Activated naive CD4-positive, alpha-beta T cell treated with anti-CD3 and anti-CD28 coated beads, Interleukin-2, amount 50 U/mL, for 24 hours (primary cell): ENCODE measurements at regions not wholly inside any gene's neighbourhood (a gene's known extent, or its start where the extent isn't known, plus 50 kb on each side); places are given as distances from the start of the nearest gene placed in this dataset.

ENCODE experiments used
- H3K27ac Mint-ChIP-seq: one replicate; pipeline ENCODE4 v1.8.0; 2021; ENCODE audit warnings: mild to moderate bottlenecking, mixed read lengths
- H3K27me3 Mint-ChIP-seq: one replicate; pipeline ENCODE4 v1.8.0; 2021; ENCODE audit warnings: mixed read lengths
- H3K36me3 Mint-ChIP-seq: one replicate; pipeline ENCODE4 v1.8.0; 2021; ENCODE audit warnings: mixed read lengths
- H3K4me1 Mint-ChIP-seq: one replicate; pipeline ENCODE4 v1.8.0; 2021; ENCODE audit warnings: mixed read lengths
- H3K4me3 Mint-ChIP-seq: one replicate; pipeline ENCODE4 v1.8.0; 2021; ENCODE audit warnings: mild to moderate bottlenecking, mixed read lengths
- H3K9me3 Mint-ChIP-seq: one replicate; pipeline ENCODE4 v1.8.0; 2021; ENCODE audit warnings: mixed read lengths

GRCh38 chr7:94089806-94090205 lies 85.7 kb upstream of the BET1 start:
- no peak overlapping the region for H3K4me3 Mint-ChIP-seq
- H3K4me1 Mint-ChIP-seq: peaks cover 14% of the 10 kb centered on the region
- no peak overlapping the region for H3K27ac Mint-ChIP-seq
- H3K36me3 Mint-ChIP-seq: no peaks in the 10 kb centered on the region
- H3K9me3 Mint-ChIP-seq: no peaks in the 10 kb centered on the region
- H3K27me3 Mint-ChIP-seq: peaks cover 13% of the 10 kb centered on the region

GRCh38 chr7:94092980-94093379 lies 88.8 kb upstream of the BET1 start:
- Mint-ChIP-seq H3K4me1 (peaks cover 9% of the 10 kb centered on the region), H3K27ac (no peak overlapping the region)

GRCh38 chr7:94094298-94094697 lies 90.1 kb upstream of the BET1 start:
- H3K9me3 Mint-ChIP-seq: no peaks in the 10 kb centered on the region
- H3K27ac Mint-ChIP-seq: no peak overlapping the region
- peaks cover 15% of the 10 kb centered on the region for H3K27me3 Mint-ChIP-seq
- H3K4me1 Mint-ChIP-seq: no peaks in the 10 kb centered on the region
- no peaks in the 10 kb centered on the region for H3K36me3 Mint-ChIP-seq
- H3K4me3 Mint-ChIP-seq: no peak overlapping the region

More at GRCh38 chr7:94092980-94093379, 88.8 kb upstream of the BET1 start:
- Mint-ChIP-seq H3K4me3 (no peak overlapping the region), H3K9me3 (no peaks in the 10 kb centered on the region), H3K27me3 (peaks cover 15% of the 10 kb centered on the region), H3K36me3 (no peaks in the 10 kb centered on the region)

GRCh38 chr7:94095316-94096009 lies 91.3 kb upstream of the BET1 start:
- Mint-ChIP-seq H3K27me3 (peaks cover 14% of the 10 kb centered on the region), H3K4me3 (no peak overlapping the region), H3K4me1 (no peaks in the 10 kb centered on the region), H3K27ac (no peak overlapping the region), H3K36me3 (no peaks in the 10 kb centered on the region), H3K9me3 (no peaks in the 10 kb centered on the region)

- no peak overlapping the region for H3K27ac Mint-ChIP-seq
- no peak overlapping the region for H3K4me3 Mint-ChIP-seq
- no peaks in the 10 kb centered on the region for H3K36me3 Mint-ChIP-seq
- H3K9me3 Mint-ChIP-seq: no peaks in the 10 kb centered on the region
- H3K27me3 Mint-ChIP-seq: peaks cover 4% of the 10 kb centered on the region
- no peaks in the 10 kb centered on the region for H3K4me1 Mint-ChIP-seq
Measured at GRCh38 chr7:94099679-94100078, 95.5 kb upstream of the BET1 start.

- Mint-ChIP-seq H3K9me3 (no peaks in the 10 kb centered on the region), H3K27ac (no peak overlapping the region), H3K36me3 (no peaks in the 10 kb centered on the region), H3K4me1 (no peaks in the 10 kb centered on the region), H3K27me3 (peaks cover 1% of the 10 kb centered on the region), H3K4me3 (no peak overlapping the region)
Measured at GRCh38 chr7:94100723-94101345, 96.7 kb upstream of the BET1 start.

- H3K4me3 Mint-ChIP-seq: no peak overlapping the region
- H3K27ac Mint-ChIP-seq: no peak overlapping the region
- H3K27me3 Mint-ChIP-seq: peaks cover 4% of the 10 kb centered on the region
- H3K4me1 Mint-ChIP-seq: no peaks in the 10 kb centered on the region
- no peaks in the 10 kb centered on the region for H3K9me3 Mint-ChIP-seq
- H3K36me3 Mint-ChIP-seq: no peaks in the 10 kb centered on the region
Measured at GRCh38 chr7:94104301-94104700, 100.1 kb upstream of the BET1 start.

GRCh38 chr7:94109556-94109955 lies 105.4 kb upstream of the BET1 start:
- Mint-ChIP-seq H3K27ac (no peak overlapping the region), H3K9me3 (no peaks in the 10 kb centered on the region), H3K4me1 (no peaks in the 10 kb centered on the region), H3K27me3 (peaks cover 5% of the 10 kb centered on the region), H3K36me3 (no peaks in the 10 kb centered on the region), H3K4me3 (no peak overlapping the region)

- peaks cover 5% of the 10 kb centered on the region for H3K27me3 Mint-ChIP-seq
- H3K9me3 Mint-ChIP-seq: no peaks in the 10 kb centered on the region
- no peak overlapping the region for H3K4me3 Mint-ChIP-seq
- H3K4me1 Mint-ChIP-seq: no peaks in the 10 kb centered on the region
- H3K27ac Mint-ChIP-seq: no peak overlapping the region
- no peaks in the 10 kb centered on the region for H3K36me3 Mint-ChIP-seq
Measured at GRCh38 chr7:94111009-94111408, 106.9 kb upstream of the BET1 start.

- H3K36me3 Mint-ChIP-seq: no peaks in the 10 kb centered on the region
- no peaks in the 10 kb centered on the region for H3K4me1 Mint-ChIP-seq
- peaks cover 5% of the 10 kb centered on the region for H3K27me3 Mint-ChIP-seq
- H3K27ac Mint-ChIP-seq: no peak overlapping the region
- H3K9me3 Mint-ChIP-seq: no peaks in the 10 kb centered on the region
- H3K4me3 Mint-ChIP-seq: no peak overlapping the region
Measured at GRCh38 chr7:94115316-94115715, 111.2 kb upstream of the BET1 start.

- Mint-ChIP-seq H3K27me3 (peaks cover 5% of the 10 kb centered on the region), H3K9me3 (no peaks in the 10 kb centered on the region), H3K36me3 (no peaks in the 10 kb centered on the region)
Measured at GRCh38 chr7:94123136-94123535, 119.0 kb upstream of the BET1 start.

GRCh38 chr7:94127026-94127425 lies 122.9 kb upstream of the BET1 start:
- no peaks in the 10 kb centered on the region for H3K36me3 Mint-ChIP-seq
- no peak overlapping the region for H3K27ac Mint-ChIP-seq
- H3K4me1 Mint-ChIP-seq: no peaks in the 10 kb centered on the region
- H3K27me3 Mint-ChIP-seq: peaks cover 2% of the 10 kb centered on the region
- H3K4me3 Mint-ChIP-seq: no peak overlapping the region
- no peaks in the 10 kb centered on the region for H3K9me3 Mint-ChIP-seq

More at GRCh38 chr7:94123136-94123535, 119.0 kb upstream of the BET1 start:
- Mint-ChIP-seq H3K27ac (no peak overlapping the region), H3K4me3 (no peak overlapping the region), H3K4me1 (no peaks in the 10 kb centered on the region)

GRCh38 chr7:94128072-94128471 lies 123.9 kb upstream of the BET1 start:
- no peaks in the 10 kb centered on the region for H3K9me3 Mint-ChIP-seq
- no peak overlapping the region for H3K27ac Mint-ChIP-seq
- no peaks in the 10 kb centered on the region for H3K36me3 Mint-ChIP-seq
- H3K4me3 Mint-ChIP-seq: no peak overlapping the region
- H3K27me3 Mint-ChIP-seq: peaks cover 1% of the 10 kb centered on the region
- H3K4me1 Mint-ChIP-seq: no peaks in the 10 kb centered on the region

GRCh38 chr7:94129443-94130140 lies 125.4 kb upstream of the BET1 start:
- no peaks in the 10 kb centered on the region for H3K4me1 Mint-ChIP-seq
- no peak overlapping the region for H3K27ac Mint-ChIP-seq
- no peak overlapping the region for H3K4me3 Mint-ChIP-seq
- H3K27me3 Mint-ChIP-seq: peaks cover 1% of the 10 kb centered on the region
- H3K9me3 Mint-ChIP-seq: no peaks in the 10 kb centered on the region
- H3K36me3 Mint-ChIP-seq: no peaks in the 10 kb centered on the region

GRCh38 chr7:94130716-94131115 lies 126.6 kb upstream of the BET1 start:
- Mint-ChIP-seq H3K4me3 (no peak overlapping the region), H3K4me1 (no peaks in the 10 kb centered on the region), H3K27me3 (peaks cover 1% of the 10 kb centered on the region), H3K36me3 (no peaks in the 10 kb centered on the region), H3K27ac (no peak overlapping the region), H3K9me3 (no peaks in the 10 kb centered on the region)

- Mint-ChIP-seq H3K4me1 (no peaks in the 10 kb centered on the region), H3K4me3 (no peak overlapping the region), H3K9me3 (no peaks in the 10 kb centered on the region), H3K27me3 (no peaks in the 10 kb centered on the region), H3K27ac (no peak overlapping the region), H3K36me3 (no peaks in the 10 kb centered on the region)
Measured at GRCh38 chr7:94133460-94133859, 129.3 kb upstream of the BET1 start.
